ENCODE measurements at regions not wholly inside any gene's neighbourhood (a gene's known extent, or its start where the extent isn't known, plus 50 kb on each side); places are given as distances from the start of the nearest gene placed in this dataset.

GRCh38 chr18:57278933-57279332 lies 73.4 kb upstream of the ST8SIA3 start:
- Histone ChIP-seq H3K4me1 (no peaks in the 10 kb centered on the region), H3K27ac (no peak overlapping the region), H3K36me3 (no peaks in the 10 kb centered on the region), H3K4me3 (no peak overlapping the region), H3K27me3 (no peaks in the 10 kb centered on the region), H3K9me3 (no peaks in the 10 kb centered on the region)
- DNase-seq, result no peak
- TF ChIP-seq CTCF (IDR thresholded peaks at IDR 0.05), result no peak
- no peak for TF ChIP-seq POLR2A (IDR thresholded peaks at IDR 0.05)

- H3K36me3 ChIP-seq, result no peaks in the 10 kb centered on the region
- DNase-seq, result no peak
- no peaks in the 10 kb centered on the region for H3K27me3 ChIP-seq
- H3K4me3 ChIP-seq, result no peak overlapping the region
- no peak for TF ChIP-seq CTCF (IDR thresholded peaks at IDR 0.05)
- TF ChIP-seq POLR2A (IDR thresholded peaks at IDR 0.05), result no peak
- peaks cover 0 to 4% (median 0%) of the 10 kb centered on the region in 4 donors for H3K9me3 ChIP-seq
- no peaks in the 10 kb centered on the region for H3K4me1 ChIP-seq
- no peak overlapping the region for H3K27ac ChIP-seq
These were observed 70.8 kb upstream of the ST8SIA3 start for GRCh38 chr18:57281519-57281918.

GRCh38 chr18:57286949-57287348 lies 65.4 kb upstream of the ST8SIA3 start:
- TF ChIP-seq POLR2A (IDR thresholded peaks at IDR 0.05), result no peak
- TF ChIP-seq CTCF (IDR thresholded peaks at IDR 0.05), result no peak
- Histone ChIP-seq H3K9me3 (peaks cover 0 to 4% (median 0%) of the 10 kb centered on the region in 4 donors), H3K4me1 (no peaks in the 10 kb centered on the region), H3K27me3 (no peaks in the 10 kb centered on the region), H3K4me3 (no peak overlapping the region), H3K27ac (no peak overlapping the region), H3K36me3 (no peaks in the 10 kb centered on the region)
- DNase-seq, result no peak

- no peaks in the 10 kb centered on the region for H3K4me1 ChIP-seq
- H3K4me3 ChIP-seq, result no peak overlapping the region
- H3K27me3 ChIP-seq, result no peaks in the 10 kb centered on the region
- no peak for TF ChIP-seq POLR2A (IDR thresholded peaks at IDR 0.05)
- TF ChIP-seq CTCF (IDR thresholded peaks at IDR 0.05), result no peak
- peaks cover 0 to 4% (median 0%) of the 10 kb centered on the region in 4 donors for H3K9me3 ChIP-seq
- H3K36me3 ChIP-seq, result no peaks in the 10 kb centered on the region
- no peak overlapping the region for H3K27ac ChIP-seq
- no peak for DNase-seq
These were observed 64.6 kb upstream of the ST8SIA3 start for GRCh38 chr18:57287766-57288165.

GRCh38 chr18:57294547-57294946 lies 57.8 kb upstream of the ST8SIA3 start:
- Histone ChIP-seq H3K36me3 (no peaks in the 10 kb centered on the region), H3K27ac (no peak overlapping the region), H3K9me3 (no peaks in the 10 kb centered on the region), H3K4me1 (no peaks in the 10 kb centered on the region), H3K27me3 (no peaks in the 10 kb centered on the region), H3K4me3 (no peak overlapping the region)
- TF ChIP-seq CTCF (IDR thresholded peaks at IDR 0.05) (no peak), POLR2A (IDR thresholded peaks at IDR 0.05) (no peak)
- no peak for DNase-seq

GRCh38 chr18:57296336-57296735 lies 56.0 kb upstream of the ST8SIA3 start:
- Histone ChIP-seq H3K36me3 (no peaks in the 10 kb centered on the region), H3K27ac (no peak overlapping the region), H3K4me3 (no peak overlapping the region), H3K4me1 (no peaks in the 10 kb centered on the region), H3K27me3 (no peaks in the 10 kb centered on the region), H3K9me3 (no peaks in the 10 kb centered on the region)
- TF ChIP-seq CTCF (IDR thresholded peaks at IDR 0.05) (no peak), POLR2A (IDR thresholded peaks at IDR 0.05) (no peak)
- no peak for DNase-seq
